GM18867 (cell line): ENCODE measurements at regions not wholly inside any gene's neighbourhood (a gene's known extent, or its start where the extent isn't known, plus 50 kb on each side); places are given as distances from the start of the nearest gene placed in this dataset.

Source experiments
- ATAC-seq: cut with Tn5 transposase; IDR thresholded peaks from one replicate; pipeline ENCODE4 v1.9.1; 2021; ENCODE audit warnings: mild to moderate bottlenecking, moderate library complexity; ENCODE audit not compliant: unreplicated experiment

GRCh38 chr4:126697748-126698147 lies 935.0 kb upstream of the INTU start:
- ATAC-seq = no peak

- ATAC-seq = no peak
Observed at GRCh38 chr4:126698224-126698623, 934.5 kb upstream of the INTU start.

GRCh38 chr4:126701756-126702155 lies 931.0 kb upstream of the INTU start:
- no peak for ATAC-seq

GRCh38 chr4:126702747-126703146 lies 930.0 kb upstream of the INTU start:
- no peak for ATAC-seq

GRCh38 chr4:126705266-126705665 lies 927.5 kb upstream of the INTU start:
- ATAC-seq = no peak

- no peak for ATAC-seq
Observed at GRCh38 chr4:126708716-126709115, 924.0 kb upstream of the INTU start.

GRCh38 chr4:126710935-126711334 lies 921.8 kb upstream of the INTU start:
- no peak for ATAC-seq

- ATAC-seq = no peak
Observed at GRCh38 chr4:126715067-126715466, 917.7 kb upstream of the INTU start.

- no peak for ATAC-seq
Observed at GRCh38 chr4:126715681-126716080, 917.1 kb upstream of the INTU start.

GRCh38 chr4:126718136-126718535 lies 914.6 kb upstream of the INTU start:
- ATAC-seq = no peak

GRCh38 chr4:126719852-126720251 lies 912.9 kb upstream of the INTU start:
- ATAC-seq = no peak

- no peak for ATAC-seq
Observed at GRCh38 chr4:126725906-126726305, 906.9 kb upstream of the INTU start.

GRCh38 chr4:126727461-126727860 lies 905.3 kb upstream of the INTU start:
- ATAC-seq = no peak

- ATAC-seq = no peak
Observed at GRCh38 chr4:126731062-126731461, 901.7 kb upstream of the INTU start.

GRCh38 chr4:126733301-126733700 lies 899.5 kb upstream of the INTU start:
- ATAC-seq = no peak

- no peak for ATAC-seq
Observed at GRCh38 chr4:126734465-126734864, 898.3 kb upstream of the INTU start.

- ATAC-seq = no peak
Observed at GRCh38 chr4:126735294-126736132, 897.2 kb upstream of the INTU start.

GRCh38 chr4:126736133-126736518 lies 896.6 kb upstream of the INTU start:
- no peak for ATAC-seq

GRCh38 chr4:126737899-126738526 lies 894.7 kb upstream of the INTU start:
- no peak for ATAC-seq

- no peak for ATAC-seq
Observed at GRCh38 chr4:126738527-126738923, 894.2 kb upstream of the INTU start.

GRCh38 chr4:126738926-126739325 lies 893.8 kb upstream of the INTU start:
- no peak for ATAC-seq

- ATAC-seq = no peak
Observed at GRCh38 chr4:126740687-126741086, 892.1 kb upstream of the INTU start.
